Kidney (tissue), 13 donors: ENCODE measurements at regions not wholly inside any gene's neighbourhood (a gene's known extent, or its start where the extent isn't known, plus 50 kb on each side); places are given as distances from the start of the nearest gene placed in this dataset.

Source experiments
- DNase-seq, 5 donors: peaks; one replicate each; pipeline ENCODE4 v3.0.0-alpha.2; 2013 to 2020
- FAIRE-seq: peaks from 2 replicates; lab custom pipeline; 2012; peaks lifted over from hg19 to GRCh38; lab: Jason Lieb, UNC
- H3K27ac ChIP-seq, 2 donors: one replicate each; pipeline ENCODE4 v1.7.0; 2013; ENCODE audit warnings: low read depth in 2 of 2, low read length in 2 of 2, inconsistent platforms in 1 of 2
- H3K27me3 ChIP-seq: one replicate; pipeline ENCODE4 v1.7.1; 2013; ENCODE audit warnings: low read length, inconsistent platforms; ENCODE audit not compliant: control insufficient read depth, insufficient read depth
- H3K36me3 ChIP-seq, 3 donors: one replicate each; pipeline versions ENCODE4 v1.7.0 to v1.7.1; 2013; ENCODE audit warnings: low read length in 3 of 3, control low read depth in 1 of 3, inconsistent platforms in 1 of 3; ENCODE audit not compliant: insufficient read depth in 3 of 3, control insufficient read depth in 2 of 3
- H3K4me1 ChIP-seq, 3 donors: one replicate each; pipeline versions ENCODE4 v1.7.0 to v1.7.1; 2013; ENCODE audit warnings: low read length in 3 of 3, inconsistent platforms in 1 of 3, low read depth in 1 of 3; ENCODE audit not compliant: control insufficient read depth in 2 of 3, insufficient read depth in 2 of 3
- H3K4me3 ChIP-seq, 3 donors: one replicate each; pipeline versions ENCODE4 v1.7.0 to v1.8.1; 2013; ENCODE audit warnings: low read length in 3 of 3, control low read depth in 1 of 3, inconsistent platforms in 1 of 3
- H3K9ac ChIP-seq, 3 donors: one replicate each; pipeline versions ENCODE4 v1.7.0 to v1.7.1; 2013; ENCODE audit warnings: low read length in 3 of 3, control low read depth in 1 of 3, inconsistent platforms in 1 of 3
- H3K9me3 ChIP-seq, 3 donors: one replicate each; pipeline versions ENCODE4 v1.7.0 to v1.7.1; 2013; ENCODE audit warnings: low read length in 3 of 3, control low read depth in 1 of 3, inconsistent platforms in 1 of 3; ENCODE audit not compliant: control insufficient read depth in 2 of 3, insufficient read depth in 1 of 3
- intact Hi-C: fragments of 100-400 bp; cut with DNase I; formaldehyde crosslinking; loops from one replicate; pipeline ENCODE4 v1.11.1; 2022
- TF ChIP-seq, protein P1 (sequence below): IDR thresholded peaks from 3 replicates; pipeline ENCODE4 v1.5.1; 2012; ENCODE audit warnings: mild to moderate bottlenecking, moderate library complexity, borderline replicate concordance; ENCODE audit not compliant: insufficient read depth; ENCODE audit errors: extremely low read depth
- donor health status: control.
- donor health status: control.
- donor health status: control.
- donor health status: control.
- donor health status: control.
- donor health status: DM: yes; HTN: yes; CAD: no.
- donor health status: Normal renal cell carcinoma (clear cell type).

DNA sequence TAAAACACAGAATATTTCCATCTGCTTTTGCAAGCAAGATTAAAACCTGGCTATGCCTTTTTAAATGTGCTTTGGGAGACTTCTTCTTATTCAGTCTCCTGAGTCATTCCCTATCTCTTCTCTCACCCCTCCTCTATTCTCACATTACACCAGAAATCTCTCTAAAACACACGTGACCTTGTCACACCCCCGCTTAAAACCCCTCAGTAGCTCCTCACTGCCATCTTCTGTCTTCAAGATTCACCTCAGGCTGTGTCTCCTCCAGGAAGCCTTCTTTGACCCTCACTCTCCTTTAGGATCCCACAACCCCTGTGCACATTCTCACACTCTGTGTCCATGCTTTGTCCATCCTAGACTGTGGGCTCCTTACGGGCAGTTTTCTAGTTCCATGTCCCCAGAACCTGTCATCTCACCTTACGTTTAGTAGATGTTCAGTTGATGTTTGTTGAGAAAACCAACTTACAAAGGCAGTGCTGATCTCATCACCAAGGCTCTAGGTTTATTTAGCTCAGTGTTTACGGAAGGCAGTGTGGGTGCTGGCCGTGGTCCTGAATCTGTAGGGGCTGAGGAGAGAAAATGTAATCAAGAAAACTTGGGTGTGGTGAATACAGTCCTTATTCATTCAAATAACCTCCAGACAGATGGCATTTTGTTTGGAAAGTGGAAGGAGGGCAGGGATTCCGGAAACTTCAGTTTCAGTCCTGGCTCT is 143.5 kb downstream of the DMRTA2 start:
- H3K9me3 ChIP-seq, result no peaks in the 10 kb centered on the region
- H3K4me1 ChIP-seq, result no peaks in the 10 kb centered on the region
- H3K9ac ChIP-seq, result no peak overlapping the region
- no peak overlapping the region for H3K27ac ChIP-seq
- no peak overlapping the region for H3K4me3 ChIP-seq
- intact Hi-C loops, result no loop called here
- FAIRE-seq (no peak), DNase-seq (peak in 4 of 5 donors; percentile 49 to 89 (median 82))
- no peaks in the 10 kb centered on the region for H3K36me3 ChIP-seq
- TF ChIP-seq, protein P1, sequence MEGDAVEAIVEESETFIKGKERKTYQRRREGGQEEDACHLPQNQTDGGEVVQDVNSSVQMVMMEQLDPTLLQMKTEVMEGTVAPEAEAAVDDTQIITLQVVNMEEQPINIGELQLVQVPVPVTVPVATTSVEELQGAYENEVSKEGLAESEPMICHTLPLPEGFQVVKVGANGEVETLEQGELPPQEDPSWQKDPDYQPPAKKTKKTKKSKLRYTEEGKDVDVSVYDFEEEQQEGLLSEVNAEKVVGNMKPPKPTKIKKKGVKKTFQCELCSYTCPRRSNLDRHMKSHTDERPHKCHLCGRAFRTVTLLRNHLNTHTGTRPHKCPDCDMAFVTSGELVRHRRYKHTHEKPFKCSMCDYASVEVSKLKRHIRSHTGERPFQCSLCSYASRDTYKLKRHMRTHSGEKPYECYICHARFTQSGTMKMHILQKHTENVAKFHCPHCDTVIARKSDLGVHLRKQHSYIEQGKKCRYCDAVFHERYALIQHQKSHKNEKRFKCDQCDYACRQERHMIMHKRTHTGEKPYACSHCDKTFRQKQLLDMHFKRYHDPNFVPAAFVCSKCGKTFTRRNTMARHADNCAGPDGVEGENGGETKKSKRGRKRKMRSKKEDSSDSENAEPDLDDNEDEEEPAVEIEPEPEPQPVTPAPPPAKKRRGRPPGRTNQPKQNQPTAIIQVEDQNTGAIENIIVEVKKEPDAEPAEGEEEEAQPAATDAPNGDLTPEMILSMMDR, result no peak
- H3K27me3 ChIP-seq, result peaks cover 2% of the 10 kb centered on the region

DNA sequence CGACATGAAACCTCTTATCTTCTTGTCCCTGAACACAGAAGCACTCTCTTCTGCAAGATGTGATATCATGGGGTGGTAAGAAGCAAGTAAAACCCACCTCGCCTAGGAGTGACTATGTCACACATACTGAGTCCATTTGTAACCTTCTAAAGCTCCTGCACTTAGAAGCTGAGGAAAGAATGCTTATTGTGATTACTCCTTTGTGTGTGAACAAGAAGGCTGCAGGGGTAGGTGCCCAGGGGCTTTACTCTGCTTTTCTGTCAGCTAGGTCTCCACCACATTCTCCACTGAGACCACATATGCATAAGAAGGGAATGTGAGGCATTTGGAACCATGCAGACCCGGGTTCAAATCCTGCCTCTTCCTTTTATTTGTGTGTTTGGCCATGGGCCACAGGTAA is 144.3 kb downstream of the DMRTA2 start:
- intact Hi-C loops, result no loop called here
- DNase-seq, result no peak
- no peak overlapping the region for H3K4me3 ChIP-seq
- H3K36me3 ChIP-seq, result no peaks in the 10 kb centered on the region
- H3K27ac ChIP-seq, result no peak overlapping the region
- no peaks in the 10 kb centered on the region for H3K9me3 ChIP-seq
- no peaks in the 10 kb centered on the region for H3K4me1 ChIP-seq
- H3K9ac ChIP-seq, result no peak overlapping the region
- FAIRE-seq, result no peak
- TF ChIP-seq, protein P1, result no peak
- H3K27me3 ChIP-seq, result peaks cover 2% of the 10 kb centered on the region

DNA sequence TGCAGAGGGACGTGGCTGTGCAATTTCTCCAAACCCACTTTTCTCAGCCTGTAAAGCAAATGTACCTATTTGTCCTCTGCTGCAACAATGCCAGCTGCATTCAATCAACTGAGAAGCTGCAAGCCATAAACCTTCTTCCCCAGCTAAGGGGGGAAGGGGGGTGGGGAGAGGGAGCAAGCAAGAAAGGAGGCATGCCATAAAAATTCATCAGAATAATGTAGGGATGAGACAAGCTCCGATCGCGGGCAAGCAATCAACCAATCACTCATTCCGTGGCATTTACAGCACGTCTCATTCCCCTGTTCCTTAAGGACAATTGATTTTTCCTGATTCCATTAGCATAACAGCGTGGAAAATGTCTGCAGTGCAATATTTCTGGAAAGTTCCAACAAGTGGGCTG is 144.8 kb downstream of the DMRTA2 start:
- Histone ChIP-seq H3K36me3 (no peaks in the 10 kb centered on the region), H3K4me3 (no peak overlapping the region), H3K27me3 (peaks cover 2% of the 10 kb centered on the region), H3K9me3 (no peaks in the 10 kb centered on the region), H3K9ac (no peak overlapping the region), H3K4me1 (no peaks in the 10 kb centered on the region), H3K27ac (no peak overlapping the region)
- FAIRE-seq (no peak), DNase-seq (peak in 3 of 5 donors; percentile 46 to 60 (median 53))
- TF ChIP-seq, protein P1, result no peak
- intact Hi-C loops, result no loop called here
